ENCODE measurements at regions not wholly inside any gene's neighbourhood (a gene's known extent, or its start where the extent isn't known, plus 50 kb on each side); places are given as distances from the start of the nearest gene placed in this dataset.

DNA sequence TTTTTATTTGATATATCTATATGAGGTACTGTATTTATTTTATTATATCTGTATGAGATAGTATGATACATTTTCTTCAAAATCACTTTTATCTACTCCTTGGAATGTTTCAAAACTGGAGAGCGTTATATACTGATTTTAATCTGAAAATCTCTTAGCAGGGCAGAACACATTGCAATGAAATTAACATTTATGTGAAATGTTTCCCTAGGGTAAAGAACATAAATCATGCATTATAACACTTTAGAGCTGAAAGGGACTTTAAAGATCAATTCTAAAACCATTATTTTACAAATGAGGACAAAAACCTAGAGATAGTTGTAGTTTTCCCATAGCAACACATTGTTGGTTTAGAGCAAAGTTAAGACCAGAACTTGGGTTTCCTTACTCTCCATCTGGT, 153.7 kb downstream of the ATOH1 start:
- TF ChIP-seq, protein P1, sequence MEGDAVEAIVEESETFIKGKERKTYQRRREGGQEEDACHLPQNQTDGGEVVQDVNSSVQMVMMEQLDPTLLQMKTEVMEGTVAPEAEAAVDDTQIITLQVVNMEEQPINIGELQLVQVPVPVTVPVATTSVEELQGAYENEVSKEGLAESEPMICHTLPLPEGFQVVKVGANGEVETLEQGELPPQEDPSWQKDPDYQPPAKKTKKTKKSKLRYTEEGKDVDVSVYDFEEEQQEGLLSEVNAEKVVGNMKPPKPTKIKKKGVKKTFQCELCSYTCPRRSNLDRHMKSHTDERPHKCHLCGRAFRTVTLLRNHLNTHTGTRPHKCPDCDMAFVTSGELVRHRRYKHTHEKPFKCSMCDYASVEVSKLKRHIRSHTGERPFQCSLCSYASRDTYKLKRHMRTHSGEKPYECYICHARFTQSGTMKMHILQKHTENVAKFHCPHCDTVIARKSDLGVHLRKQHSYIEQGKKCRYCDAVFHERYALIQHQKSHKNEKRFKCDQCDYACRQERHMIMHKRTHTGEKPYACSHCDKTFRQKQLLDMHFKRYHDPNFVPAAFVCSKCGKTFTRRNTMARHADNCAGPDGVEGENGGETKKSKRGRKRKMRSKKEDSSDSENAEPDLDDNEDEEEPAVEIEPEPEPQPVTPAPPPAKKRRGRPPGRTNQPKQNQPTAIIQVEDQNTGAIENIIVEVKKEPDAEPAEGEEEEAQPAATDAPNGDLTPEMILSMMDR (IDR thresholded peaks at IDR 0.05 in 4 of 5, conservative IDR thresholded peaks at IDR 0.05 in 1 of 5): no peak
- no peak for TF ChIP-seq POLR2A (IDR thresholded peaks at IDR 0.05)

Data from gastrocnemius medialis (tissue), 4 donors.